Ovary (tissue), 7 donors: ENCODE measurements at regions not wholly inside any gene's neighbourhood (a gene's known extent, or its start where the extent isn't known, plus 50 kb on each side); places are given as distances from the start of the nearest gene placed in this dataset.
A peak's percentile ranks its signal among the peaks of the same experiment; 100 is the strongest.

Experiments
- DNase-seq, 5 donors: peaks; one replicate each; pipeline ENCODE4 v3.0.0-alpha.2; 2019 to 2020
- H3K27ac ChIP-seq, 2 donors: fragments of 200-600 bp; one replicate each; pipeline versions ENCODE4 v1.5.1 to v1.8.0; 2019 to 2022
- H3K27me3 ChIP-seq: fragments of 200-600 bp; one replicate; pipeline ENCODE4 v1.8.0; 2022
- H3K36me3 ChIP-seq: fragments of 200-600 bp; sonication (generic); one replicate; pipeline ENCODE4 v1.5.1; 2019
- H3K4me1 ChIP-seq: one replicate; pipeline ENCODE4 v1.8.1; 2013; ENCODE audit warnings: mild to moderate bottlenecking, moderate library complexity; ENCODE audit not compliant: insufficient read depth
- H3K4me3 ChIP-seq: fragments of 200-600 bp; sonication (generic); one replicate; pipeline ENCODE4 v1.5.1; 2017
- H3K9me3 ChIP-seq, 2 donors: fragments of 200-600 bp in 1 of 2; sonication (generic) in 1 of 2; one replicate each; pipeline versions ENCODE4 v1.5.1 to v1.8.1; 2013 to 2019; ENCODE audit warnings: mild to moderate bottlenecking in 1 of 2, moderate library complexity in 1 of 2
- EP300 ChIP-seq: sonication (generic); formaldehyde crosslinking; IDR thresholded peaks from one replicate; pipeline ENCODE4 v1.6.1; 2017; ENCODE audit warnings: antibody characterized with exemption
- POLR2A ChIP-seq: fragments of 450-650 bp; IDR thresholded peaks from one replicate; pipeline ENCODE4 v1.6.1; 2017; ENCODE audit warnings: antibody characterized with exemption, mild to moderate bottlenecking, moderate library complexity
- WGBS, 3 donors: extraction: QIAGEN DNeasy Blood & Tissue Kit in 1 of 3; methylation state at CpG; one replicate each; pipeline versions ENCODE4 v1.1.5 to v1.1.7; 2013 to 2017; 5-methylcytosine and 5-hydroxymethylcytosine counted together
- intact Hi-C, 4 donors: fragments of 100-400 bp; cut with DNase I; formaldehyde crosslinking; loops; one replicate each; pipeline versions ENCODE4 v1.11.0 to v1.15.1; 2022 to 2023
- TF ChIP-seq, protein P1 (sequence below), 3 donors: fragments of 450-650 bp in 2 of 3; fragments of 200-600 bp in 1 of 3; IDR thresholded peaks; one replicate each; pipeline versions ENCODE4 v1.5.1 to v1.8.0; 2016 to 2022; ENCODE audit warnings: antibody characterized with exemption in 3 of 3, mild to moderate bottlenecking in 1 of 3
- donor health status: DM: no; HTN: no; CAD: no; lungs with moderate emphysema.
- donor health status: DM: no; HTN: no; CAD: no.
- donor health status: Bipolar disorder and iron deficiency.
- donor health status: DM: no; HTN: no; CAD: no.
- donor health status: DM: yes; HTN: yes; CAD: no.

DNA sequence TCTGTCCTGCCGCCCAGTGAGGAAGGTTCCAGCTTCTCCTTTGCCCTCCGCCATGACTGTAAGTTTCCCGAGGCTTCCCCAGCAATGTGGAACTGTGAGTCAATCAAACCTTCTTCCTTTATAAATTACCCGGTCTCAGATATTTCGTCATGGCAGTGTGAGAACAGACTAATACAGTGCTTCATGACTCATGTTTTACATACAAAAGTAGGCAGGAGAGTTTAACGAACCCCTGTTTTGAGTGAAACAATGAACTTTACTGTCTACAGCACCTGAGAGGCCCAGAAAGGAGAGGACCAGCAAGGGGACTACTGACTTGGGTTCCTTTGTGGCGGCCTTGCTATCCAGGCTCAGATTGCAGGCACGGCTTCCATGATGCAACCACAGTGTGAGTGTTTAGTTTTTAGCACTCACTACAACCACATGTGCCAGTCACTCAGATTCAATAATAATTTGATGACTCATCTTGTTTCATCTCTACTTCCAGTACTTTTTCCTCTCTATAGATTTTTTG is 139.1 kb upstream of the CLINT1 start:
- Histone ChIP-seq H3K36me3 (no peaks in the 10 kb centered on the region), H3K27ac (no peak overlapping the region), H3K4me3 (no peak overlapping the region), H3K9me3 (no peaks in the 10 kb centered on the region), H3K4me1 (no peaks in the 10 kb centered on the region), H3K27me3 (no peaks in the 10 kb centered on the region)
- WGBS, 3 donors: 90 to 92% (median 91%) methylated on average over 8 of the region's 8 CpGs
- no peak for DNase-seq
- TF ChIP-seq EP300 (no peak), POLR2A (no peak)
- TF ChIP-seq, protein P1, sequence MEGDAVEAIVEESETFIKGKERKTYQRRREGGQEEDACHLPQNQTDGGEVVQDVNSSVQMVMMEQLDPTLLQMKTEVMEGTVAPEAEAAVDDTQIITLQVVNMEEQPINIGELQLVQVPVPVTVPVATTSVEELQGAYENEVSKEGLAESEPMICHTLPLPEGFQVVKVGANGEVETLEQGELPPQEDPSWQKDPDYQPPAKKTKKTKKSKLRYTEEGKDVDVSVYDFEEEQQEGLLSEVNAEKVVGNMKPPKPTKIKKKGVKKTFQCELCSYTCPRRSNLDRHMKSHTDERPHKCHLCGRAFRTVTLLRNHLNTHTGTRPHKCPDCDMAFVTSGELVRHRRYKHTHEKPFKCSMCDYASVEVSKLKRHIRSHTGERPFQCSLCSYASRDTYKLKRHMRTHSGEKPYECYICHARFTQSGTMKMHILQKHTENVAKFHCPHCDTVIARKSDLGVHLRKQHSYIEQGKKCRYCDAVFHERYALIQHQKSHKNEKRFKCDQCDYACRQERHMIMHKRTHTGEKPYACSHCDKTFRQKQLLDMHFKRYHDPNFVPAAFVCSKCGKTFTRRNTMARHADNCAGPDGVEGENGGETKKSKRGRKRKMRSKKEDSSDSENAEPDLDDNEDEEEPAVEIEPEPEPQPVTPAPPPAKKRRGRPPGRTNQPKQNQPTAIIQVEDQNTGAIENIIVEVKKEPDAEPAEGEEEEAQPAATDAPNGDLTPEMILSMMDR (IDR thresholded peaks at IDR 0.05): no peak
- intact Hi-C loops: loop anchor here in 1 of 4 donors (10.0 kb wide), 1 partner anchor 183 kb away; no protein-coding TSS in a partner anchor

DNA sequence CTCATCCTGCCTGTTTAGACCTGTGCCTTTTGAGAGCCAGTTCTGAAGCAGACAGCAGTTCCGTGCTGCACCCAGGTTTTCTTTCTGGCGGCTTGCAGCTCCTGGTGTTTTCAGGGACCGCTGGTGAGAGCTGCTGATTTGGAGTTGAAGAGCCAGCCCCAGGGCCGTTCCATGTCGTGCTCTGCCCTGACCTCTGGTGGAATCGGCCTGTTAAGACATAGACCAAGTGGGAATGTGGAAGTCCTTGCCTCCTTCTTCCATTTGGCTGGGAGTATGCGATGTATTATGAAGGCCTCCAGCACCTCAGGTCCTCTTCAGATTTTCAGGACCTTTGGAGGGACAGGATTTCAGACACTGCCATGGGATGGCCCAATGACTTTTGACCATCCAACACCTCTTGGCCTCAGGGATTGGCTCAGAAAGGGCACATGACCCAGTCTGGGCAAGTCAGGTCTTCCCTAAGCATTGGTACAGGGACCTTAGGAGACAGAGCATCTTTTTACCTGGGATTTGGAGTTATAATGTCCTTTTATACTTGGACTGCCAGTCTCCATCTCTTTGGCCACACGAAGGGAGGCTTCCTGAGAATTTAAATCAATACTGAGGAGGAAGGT is 136.1 kb upstream of the CLINT1 start:
- peak; percentile 25 to 70 (median 51) for DNase-seq
- no peaks in the 10 kb centered on the region for H3K36me3 ChIP-seq
- 30 to 37% (median 31%) methylated on average over 8 of the region's 8 CpGs for WGBS, 3 donors
- H3K4me3 ChIP-seq: no peak overlapping the region
- no peak overlapping the region for H3K27ac ChIP-seq
- intact Hi-C loops: loop anchor here in 1 of 4 donors (10.0 kb wide), 1 partner anchor 180 kb away; no protein-coding TSS in a partner anchor
- H3K27me3 ChIP-seq: no peaks in the 10 kb centered on the region
- H3K4me1 ChIP-seq: no peaks in the 10 kb centered on the region
- no peaks in the 10 kb centered on the region for H3K9me3 ChIP-seq
- no peak for TF ChIP-seq POLR2A
- TF ChIP-seq, protein P1 (IDR thresholded peaks at IDR 0.05): peak in 1 of 3 donors; percentile 23

GRCh38 chr5:157993986-157994691 is 135.2 kb upstream of the CLINT1 start:
- Histone ChIP-seq H3K27me3 (no peaks in the 10 kb centered on the region), H3K27ac (no peak overlapping the region), H3K4me3 (no peak overlapping the region), H3K4me1 (no peaks in the 10 kb centered on the region), H3K36me3 (no peaks in the 10 kb centered on the region), H3K9me3 (no peaks in the 10 kb centered on the region)
- WGBS, 3 donors: 87 to 94% (median 88%) methylated on average over 6 of the region's 6 CpGs
- intact Hi-C loops: loop anchor here in 1 of 4 donors (10.0 kb wide), 1 partner anchor 179 kb away; no protein-coding TSS in a partner anchor
- no peak for TF ChIP-seq POLR2A
- no peak for DNase-seq

- H3K27me3 ChIP-seq: no peaks in the 10 kb centered on the region
- 88 to 94% (median 90%) methylated on average over 2 of the region's 2 CpGs for WGBS, 3 donors
- intact Hi-C loops: loop anchor here in 1 of 4 donors (10.0 kb wide), 1 partner anchor 178 kb away; no protein-coding TSS in a partner anchor
- no peak overlapping the region for H3K27ac ChIP-seq
- H3K36me3 ChIP-seq: no peaks in the 10 kb centered on the region
- TF ChIP-seq EP300: no peak
- TF ChIP-seq, protein P1 (IDR thresholded peaks at IDR 0.05): no peak
- no peak for TF ChIP-seq POLR2A
- H3K4me3 ChIP-seq: no peak overlapping the region
- no peaks in the 10 kb centered on the region for H3K4me1 ChIP-seq
- no peak for DNase-seq
- no peaks in the 10 kb centered on the region for H3K9me3 ChIP-seq
These were observed 134.3 kb upstream of the CLINT1 start for GRCh38 chr5:157993201-157993600.
